CD14-positive monocyte (primary cell): ENCODE measurements at regions not wholly inside any gene's neighbourhood (a gene's known extent, or its start where the extent isn't known, plus 50 kb on each side); places are given as distances from the start of the nearest gene placed in this dataset.

ENCODE experiments used
- DNase-seq, 3 donors: peaks; one replicate each; pipeline ENCODE4 v3.0.0-alpha.2; 2011 to 2022
- H2AFZ ChIP-seq: 2 replicates; pipeline ENCODE4 v1.6.0; 2012; ENCODE audit warnings: mild to moderate bottlenecking, low read depth, low read length, inconsistent platforms; ENCODE audit not compliant: insufficient read depth, poor library complexity, severe bottlenecking
- H3K27ac ChIP-seq, 2 donors: 1 replicate in 1 of 2; 2 replicates in 1 of 2; pipeline ENCODE4 v1.5.1; 2012 to 2013; ENCODE audit warnings: low read length in 2 of 2, control low read depth in 1 of 2, inconsistent platforms in 1 of 2, low read depth in 1 of 2, mild to moderate bottlenecking in 1 of 2
- H3K27me3 ChIP-seq, 2 donors: one replicate each; pipeline versions ENCODE4 v1.6.0 to v1.6.1; 2011 to 2013; ENCODE audit warnings: low read length in 2 of 2; ENCODE audit not compliant: control insufficient read depth in 2 of 2, insufficient read depth in 2 of 2
- H3K36me3 ChIP-seq, 2 donors: replicated peaks in 1 of 2; 1 replicate in 1 of 2; 2 replicates in 1 of 2; pipeline versions ENCODE4 v1.5.1 to v1.6.1; 2012 to 2013; ENCODE audit warnings: low read length in 2 of 2, control low read depth in 1 of 2, inconsistent platforms in 1 of 2, mild to moderate bottlenecking in 1 of 2; ENCODE audit not compliant: insufficient read depth in 2 of 2, control insufficient read depth in 1 of 2
- H3K4me1 ChIP-seq, 2 donors: 1 replicate in 1 of 2; 2 replicates in 1 of 2; pipeline versions ENCODE4 v1.5.1 to v1.6.1; 2012 to 2013; ENCODE audit warnings: low read length in 2 of 2, control low read depth in 1 of 2, inconsistent platforms in 1 of 2, mild to moderate bottlenecking in 1 of 2, moderate library complexity in 1 of 2; ENCODE audit not compliant: insufficient read depth in 2 of 2, control insufficient read depth in 1 of 2
- H3K4me2 ChIP-seq: replicated peaks from 2 replicates; pipeline ENCODE3; 2012; ENCODE audit warnings: low read length, moderate library complexity, mild to moderate bottlenecking; ENCODE audit not compliant: poor library complexity, severe bottlenecking; ENCODE audit errors: extremely low read depth
- H3K4me3 ChIP-seq, 3 experiments: fragments of 200-600 bp in 1 of 3; sonication (generic) in 1 of 3; replicated peaks in 1 of 3; 1 replicate in 2 of 3; 2 replicates in 1 of 3; pipeline ENCODE4 v1.5.1; 2011 to 2013; ENCODE audit warnings: low read length in 3 of 3, mild to moderate bottlenecking in 3 of 3, control low read depth in 2 of 3, low read depth in 2 of 3, inconsistent platforms in 1 of 3, moderate library complexity in 1 of 3
- H3K79me2 ChIP-seq: 2 replicates; pipeline ENCODE4 v1.6.0; 2012; ENCODE audit warnings: mild to moderate bottlenecking, control low read depth, inconsistent platforms, low read length, moderate library complexity; ENCODE audit not compliant: insufficient read depth
- H3K9ac ChIP-seq: 2 replicates; pipeline ENCODE4 v1.6.0; 2017; ENCODE audit warnings: low read length, mild to moderate bottlenecking; ENCODE audit not compliant: insufficient read depth, poor library complexity, severe bottlenecking
- H3K9me3 ChIP-seq, 2 donors: replicated peaks in 1 of 2; 1 replicate in 1 of 2; 2 replicates in 1 of 2; pipeline versions ENCODE4 v1.5.1 to v1.6.1; 2012 to 2013; ENCODE audit warnings: low read length in 2 of 2, control low read depth in 1 of 2; ENCODE audit not compliant: control insufficient read depth in 1 of 2, insufficient read depth in 1 of 2
- H4K20me1 ChIP-seq: 2 replicates; pipeline ENCODE4 v1.6.0; 2012; ENCODE audit warnings: mild to moderate bottlenecking, low read length, control low read depth, moderate library complexity; ENCODE audit not compliant: insufficient read depth
- H3K27ac Mint-ChIP-seq, 7 donors: one replicate each; pipeline ENCODE4 v1.8.0; 2020; ENCODE audit warnings: mild to moderate bottlenecking in 7 of 7, mixed read lengths in 7 of 7, moderate library complexity in 6 of 7, inconsistent platforms in 2 of 7
- H3K27me3 Mint-ChIP-seq, 3 donors: one replicate each; pipeline ENCODE4 v1.8.0; 2021 to 2022; ENCODE audit warnings: low read depth in 3 of 3, mild to moderate bottlenecking in 3 of 3, mixed read lengths in 3 of 3, moderate library complexity in 3 of 3, inconsistent platforms in 1 of 3
- H3K36me3 Mint-ChIP-seq, 2 donors: one replicate each; pipeline ENCODE4 v1.8.0; 2020; ENCODE audit warnings: mixed read lengths in 2 of 2, inconsistent platforms in 1 of 2, mild to moderate bottlenecking in 1 of 2
- H3K4me1 Mint-ChIP-seq: one replicate; pipeline ENCODE4 v1.8.0; 2020; ENCODE audit warnings: mild to moderate bottlenecking, mixed read lengths
- H3K4me3 Mint-ChIP-seq, 2 donors: one replicate each; pipeline ENCODE4 v1.8.0; 2020; ENCODE audit warnings: mild to moderate bottlenecking in 2 of 2, mixed read lengths in 2 of 2, moderate library complexity in 1 of 2
- H3K9me3 Mint-ChIP-seq, 7 donors: one replicate each; pipeline ENCODE4 v1.8.0; 2020 to 2022; ENCODE audit warnings: mixed read lengths in 7 of 7, mild to moderate bottlenecking in 6 of 7, moderate library complexity in 6 of 7, inconsistent platforms in 2 of 7
- CTCF ChIP-seq: fragments of 200-600 bp; IDR thresholded peaks from one replicate; pipeline ENCODE4 v1.8.0; 2022; ENCODE audit warnings: antibody characterized with exemption, mild to moderate bottlenecking
- WGBS: methylation state at CpG from one replicate; pipeline ENCODE4 v1.1.5; 2013; ENCODE audit warnings: missing lambda C conversion rate; ENCODE audit not compliant: insufficient coverage; 5-methylcytosine and 5-hydroxymethylcytosine counted together
- intact Hi-C, 2 donors: fragments of 100-400 bp; cut with micrococcal nuclease; formaldehyde crosslinking; loops; one replicate each; pipeline versions ENCODE4 v1.15.0 to v1.15.1; 2023

- no peaks in the 10 kb centered on the region for H3K36me3 ChIP-seq
- H3K9ac ChIP-seq: no peak overlapping the region
- no peaks in the 10 kb centered on the region for H3K4me1 ChIP-seq
- H3K4me2 ChIP-seq: no peak overlapping the region
- no peaks in the 10 kb centered on the region for H3K79me2 ChIP-seq
- H4K20me1 ChIP-seq: no peaks in the 10 kb centered on the region
- WGBS: 40% methylated on average over 1 of the region's 3 CpGs
- intact Hi-C loops: no loop called here
- no peak overlapping the region for H3K27ac ChIP-seq
- no peak overlapping the region for H3K4me3 ChIP-seq
- no peak overlapping the region for H2AFZ ChIP-seq
- no peaks in the 10 kb centered on the region for H3K9me3 ChIP-seq
- Mint-ChIP-seq H3K4me3 (no peak overlapping the region), H3K9me3 (peaks cover 0 to 10% (median 5%) of the 10 kb centered on the region in 7 donors), H3K4me1 (no peaks in the 10 kb centered on the region), H3K27ac (no peak overlapping the region), H3K36me3 (no peaks in the 10 kb centered on the region), H3K27me3 (peaks cover 0 to 2% (median 0%) of the 10 kb centered on the region in 3 donors)
- no peak for TF ChIP-seq CTCF
- no peaks in the 10 kb centered on the region for H3K27me3 ChIP-seq
- DNase-seq: no peak
These were observed 681.3 kb upstream of the SLITRK1 start for GRCh38 chr13:84563611-84564010.

GRCh38 chr13:84553227-84553626 lies 671.0 kb upstream of the SLITRK1 start:
- peaks cover 0 to 2% (median 0%) of the 10 kb centered on the region in 3 donors for H3K27me3 Mint-ChIP-seq
- no peaks in the 10 kb centered on the region for H3K36me3 Mint-ChIP-seq
- H3K4me2 ChIP-seq: no peak overlapping the region
- no peaks in the 10 kb centered on the region for H3K4me1 Mint-ChIP-seq
- no peak overlapping the region for H3K9ac ChIP-seq
- no peaks in the 10 kb centered on the region for H3K79me2 ChIP-seq
- H3K27me3 ChIP-seq: no peaks in the 10 kb centered on the region
- no peak overlapping the region for H3K27ac Mint-ChIP-seq
- TF ChIP-seq CTCF: no peak
- peaks cover 0 to 4% of the 10 kb centered on the region in 2 donors for H3K9me3 ChIP-seq
- H3K4me3 Mint-ChIP-seq: no peak overlapping the region
- H3K27ac ChIP-seq: no peak overlapping the region
- H2AFZ ChIP-seq: no peak overlapping the region
- no peaks in the 10 kb centered on the region for H3K4me1 ChIP-seq
- no peak overlapping the region for H3K4me3 ChIP-seq
- H3K9me3 Mint-ChIP-seq: peaks cover 0 to 7% (median 2%) of the 10 kb centered on the region in 7 donors
- intact Hi-C loops: no loop called here
- no peaks in the 10 kb centered on the region for H4K20me1 ChIP-seq
- no peak for DNase-seq
- no peaks in the 10 kb centered on the region for H3K36me3 ChIP-seq
- WGBS: 30% methylated on average over 2 of the region's 5 CpGs
